SU-DHL-6 (cell line): ENCODE measurements at regions not wholly inside any gene's neighbourhood (a gene's known extent, or its start where the extent isn't known, plus 50 kb on each side); places are given as distances from the start of the nearest gene placed in this dataset.

Experiments used
- H2AFZ ChIP-seq: fragments of 200-600 bp; sonication (generic); 2 replicates; pipeline ENCODE4 v1.6.1; 2014; ENCODE audit warnings: low read depth, mild to moderate bottlenecking, moderate library complexity, mixed read lengths, antibody characterized with exemption, low read length; ENCODE audit not compliant: severe bottlenecking
- H3F3A ChIP-seq: fragments of 200-600 bp; shearing (Covaris generic); 2 replicates; pipeline ENCODE4 v1.6.0; 2016; ENCODE audit warnings: antibody characterized with exemption, mild to moderate bottlenecking; ENCODE audit not compliant: insufficient read depth
- H3K27ac ChIP-seq: fragments of 200-600 bp; sonication (generic); 2 replicates; pipeline ENCODE4 v1.5.1; 2016; ENCODE audit warnings: low read depth, mild to moderate bottlenecking, low read length, moderate library complexity, mixed read lengths
- H3K27me3 ChIP-seq: fragments of 200-600 bp; sonication (generic), shearing (Covaris generic); 2 replicates; pipeline ENCODE4 v1.6.0; 2014; ENCODE audit warnings: mild to moderate bottlenecking, low read length
- H3K36me3 ChIP-seq: fragments of 200-600 bp; sonication (generic); 2 replicates; pipeline ENCODE4 v1.6.1; 2014; ENCODE audit warnings: mild to moderate bottlenecking, low read length, mixed read lengths
- H3K4me2 ChIP-seq: fragments of 300-600, 200-600 bp; shearing (Covaris generic), sonication (generic); 2 replicates; pipeline ENCODE4 v1.6.0; 2014; ENCODE audit warnings: low read length, low read depth, mild to moderate bottlenecking; ENCODE audit not compliant: poor library complexity, severe bottlenecking
- H3K4me3 ChIP-seq: fragments of 200-600 bp; sonication (generic); 2 replicates; pipeline ENCODE4 v1.5.1; 2014; ENCODE audit warnings: antibody characterized with exemption, low read length, mild to moderate bottlenecking, mixed read lengths; ENCODE audit not compliant: insufficient read depth, poor library complexity, severe bottlenecking
- H3K79me2 ChIP-seq: fragments of 200-600 bp; sonication (generic); 2 replicates; pipeline ENCODE4 v1.6.1; 2014; ENCODE audit warnings: mild to moderate bottlenecking, low read length, moderate library complexity; ENCODE audit not compliant: insufficient read depth
- H3K9ac ChIP-seq: fragments of 200-600 bp; sonication (generic); 2 replicates; pipeline ENCODE4 v1.7.0; 2014; ENCODE audit warnings: mild to moderate bottlenecking, low read length
- H3K9me2 ChIP-seq: fragments of 200-600 bp; sonication (generic); replicated peaks from 2 replicates; pipeline ENCODE4 v1.6.1; 2014; ENCODE audit warnings: low read length; ENCODE audit not compliant: insufficient read depth
- H3K9me3 ChIP-seq: fragments of 200-600 bp; sonication (generic); 2 replicates; pipeline ENCODE4 v1.6.1; 2014; ENCODE audit warnings: low read length, mixed read lengths; ENCODE audit not compliant: insufficient read depth
- H4K20me1 ChIP-seq: fragments of 200-600 bp; sonication (generic); 2 replicates; pipeline ENCODE4 v1.6.1; 2014; ENCODE audit warnings: low read depth, mild to moderate bottlenecking, antibody characterized with exemption, low read length, moderate library complexity, mixed read lengths
- CTCF ChIP-seq: fragments of 200-600 bp; sonication (generic); IDR thresholded peaks from one replicate; pipeline ENCODE4 v1.5.1; 2017; ENCODE audit warnings: antibody characterized with exemption, mild to moderate bottlenecking, low read length, moderate library complexity; ENCODE audit not compliant: insufficient read depth, poor library complexity, severe bottlenecking
- EZH2phosphoT487 ChIP-seq: fragments of 200-600 bp; sonication (generic), shearing (Covaris generic); conservative IDR thresholded peaks from 2 replicates; pipeline ENCODE4 v1.6.1; 2018; ENCODE audit warnings: mild to moderate bottlenecking, antibody characterized with exemption, low read length, moderate library complexity, mixed read lengths

- H3K9me2 ChIP-seq: no peaks in the 10 kb centered on the region
- H3K4me3 ChIP-seq: no peak overlapping the region
- H3K79me2 ChIP-seq: no peaks in the 10 kb centered on the region
- no peaks in the 10 kb centered on the region for H3K36me3 ChIP-seq
- no peak overlapping the region for H3K9ac ChIP-seq
- no peaks in the 10 kb centered on the region for H3F3A ChIP-seq
- no peaks in the 10 kb centered on the region for H3K9me3 ChIP-seq
- TF ChIP-seq EZH2phosphoT487 (no peak), CTCF (no peak)
- H4K20me1 ChIP-seq: no peaks in the 10 kb centered on the region
- no peak overlapping the region for H3K27ac ChIP-seq
- no peaks in the 10 kb centered on the region for H3K27me3 ChIP-seq
- H2AFZ ChIP-seq: no peak overlapping the region
- H3K4me2 ChIP-seq: no peak overlapping the region
These were observed 729.4 kb downstream of the EFNB2 start for GRCh38 chr13:105805892-105806627.

DNA sequence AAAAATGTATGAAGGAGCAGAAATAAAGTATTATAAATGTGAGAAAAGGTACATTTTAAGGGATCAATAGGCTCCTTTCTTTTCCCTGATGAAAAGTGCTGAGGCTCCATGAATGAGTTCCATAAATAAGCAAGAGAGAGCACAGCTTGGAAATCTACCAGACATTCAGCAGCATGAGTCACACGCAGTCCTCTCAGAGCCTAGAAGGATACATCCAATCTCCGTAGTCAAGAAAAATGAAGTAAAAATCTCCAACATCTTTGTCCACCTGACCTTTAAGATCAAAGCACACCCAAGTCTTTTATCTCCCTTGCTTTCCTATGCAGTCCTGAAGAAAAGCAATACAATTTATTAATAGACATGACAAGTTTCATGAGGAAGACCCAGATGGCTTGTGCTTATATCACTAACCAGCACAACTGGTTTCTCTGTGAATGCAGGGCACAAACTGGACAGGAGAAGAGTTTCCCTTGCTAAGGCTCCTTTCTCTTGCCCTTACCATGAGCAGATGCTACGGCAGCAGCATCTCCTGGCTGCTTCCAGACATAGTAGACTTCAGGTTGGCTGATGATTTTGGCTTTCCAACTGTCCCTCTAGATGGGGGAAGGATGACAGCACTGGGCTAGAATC lies 730.8 kb downstream of the EFNB2 start:
- H3K27me3 ChIP-seq: no peaks in the 10 kb centered on the region
- no peak overlapping the region for H3K27ac ChIP-seq
- H3K9me2 ChIP-seq: no peaks in the 10 kb centered on the region
- no peaks in the 10 kb centered on the region for H3K79me2 ChIP-seq
- no peaks in the 10 kb centered on the region for H4K20me1 ChIP-seq
- no peak overlapping the region for H3K4me2 ChIP-seq
- no peak overlapping the region for H2AFZ ChIP-seq
- H3K4me3 ChIP-seq: no peak overlapping the region
- no peaks in the 10 kb centered on the region for H3K36me3 ChIP-seq
- TF ChIP-seq EZH2phosphoT487: no peak
- no peak for TF ChIP-seq CTCF
- H3F3A ChIP-seq: no peaks in the 10 kb centered on the region
- no peak overlapping the region for H3K9ac ChIP-seq
- H3K9me3 ChIP-seq: no peaks in the 10 kb centered on the region

- Histone ChIP-seq H3K27me3 (no peaks in the 10 kb centered on the region), H2AFZ (no peak overlapping the region), H3F3A (no peaks in the 10 kb centered on the region), H3K9ac (no peak overlapping the region), H3K9me3 (no peaks in the 10 kb centered on the region), H3K27ac (no peak overlapping the region), H4K20me1 (no peaks in the 10 kb centered on the region), H3K4me3 (no peak overlapping the region), H3K36me3 (no peaks in the 10 kb centered on the region), H3K9me2 (no peaks in the 10 kb centered on the region), H3K4me2 (no peak overlapping the region), H3K79me2 (no peaks in the 10 kb centered on the region)
- TF ChIP-seq EZH2phosphoT487 (no peak), CTCF (no peak)
These were observed 736.3 kb downstream of the EFNB2 start for GRCh38 chr13:105799155-105799554.
